GM18505 (cell line): ENCODE measurements at regions not wholly inside any gene's neighbourhood (a gene's known extent, or its start where the extent isn't known, plus 50 kb on each side); places are given as distances from the start of the nearest gene placed in this dataset.

Experiments used
- ATAC-seq: cut with Tn5 transposase; IDR thresholded peaks from one replicate; pipeline ENCODE4 v1.9.1; 2021; ENCODE audit not compliant: unreplicated experiment
- POLR2A ChIP-seq: IDR thresholded peaks from 4 replicates; pipeline ENCODE4 v1.6.1; 2011; ENCODE audit warnings: borderline replicate concordance; ENCODE audit not compliant: insufficient read depth, insufficient read length; ENCODE audit errors: extremely low read depth

DNA sequence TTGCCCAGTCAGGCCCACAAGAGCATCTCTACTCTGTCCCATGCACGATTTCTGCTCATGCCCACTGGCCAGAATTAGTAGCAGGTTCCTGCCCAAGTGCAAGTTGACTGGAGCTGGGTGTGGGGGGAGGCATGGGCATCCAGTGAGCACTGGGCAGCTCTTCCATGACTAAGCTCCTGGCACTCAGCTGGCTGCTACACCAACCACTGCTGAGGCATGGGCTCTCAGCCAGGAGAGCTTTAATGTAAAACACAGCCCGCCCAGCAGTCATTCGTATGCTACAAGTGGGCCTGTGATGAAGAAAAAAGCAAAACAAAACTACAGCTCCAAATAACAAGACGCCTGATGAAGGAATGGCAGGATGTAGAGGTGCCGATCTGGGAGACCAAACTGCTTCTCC is 335.4 kb upstream of the PFKP start:
- no peak for TF ChIP-seq POLR2A

DNA sequence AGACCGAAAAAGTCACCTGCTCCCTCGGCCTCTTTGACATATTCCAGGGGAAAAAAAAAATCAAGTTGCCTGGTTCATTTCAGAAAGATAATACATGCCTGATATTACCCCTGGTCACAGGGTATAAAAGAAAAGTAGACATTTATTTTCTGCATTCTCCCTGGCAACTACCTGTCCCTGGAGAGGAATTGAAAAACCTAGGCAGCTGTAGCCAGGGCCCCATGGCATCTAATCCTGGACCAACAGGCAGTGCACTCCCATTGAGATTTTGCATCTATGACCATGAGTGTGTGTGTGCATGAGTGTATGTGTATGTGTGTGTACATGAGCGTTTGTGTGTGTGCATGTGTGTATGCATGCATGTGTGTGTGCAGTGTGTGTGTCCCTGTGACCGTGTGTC is 338.2 kb upstream of the PFKP start:
- no peak for ATAC-seq
- TF ChIP-seq POLR2A, result no peak

More for the DNA sequence above, 335.4 kb upstream of the PFKP start:
- ATAC-seq, result no peak

DNA sequence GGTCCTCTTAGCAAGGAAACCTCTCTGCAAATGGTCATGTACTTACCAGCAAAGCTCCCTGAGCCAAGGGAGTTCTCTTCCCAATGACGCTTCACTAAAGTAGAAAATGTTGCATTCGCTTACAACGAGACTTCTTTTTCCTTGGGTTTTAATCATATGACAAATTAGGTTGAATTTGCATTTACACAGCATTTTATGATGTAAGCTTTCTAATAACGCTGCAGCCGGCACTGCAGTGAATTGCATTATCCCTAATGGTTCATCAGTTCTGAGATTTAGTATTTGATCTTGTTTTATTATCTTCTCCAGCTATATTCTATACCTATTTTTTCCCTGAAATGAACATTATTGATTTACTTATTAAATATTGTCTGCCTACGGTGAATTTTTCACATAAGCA is 339.3 kb upstream of the PFKP start:
- TF ChIP-seq POLR2A, result no peak
- no peak for ATAC-seq

DNA sequence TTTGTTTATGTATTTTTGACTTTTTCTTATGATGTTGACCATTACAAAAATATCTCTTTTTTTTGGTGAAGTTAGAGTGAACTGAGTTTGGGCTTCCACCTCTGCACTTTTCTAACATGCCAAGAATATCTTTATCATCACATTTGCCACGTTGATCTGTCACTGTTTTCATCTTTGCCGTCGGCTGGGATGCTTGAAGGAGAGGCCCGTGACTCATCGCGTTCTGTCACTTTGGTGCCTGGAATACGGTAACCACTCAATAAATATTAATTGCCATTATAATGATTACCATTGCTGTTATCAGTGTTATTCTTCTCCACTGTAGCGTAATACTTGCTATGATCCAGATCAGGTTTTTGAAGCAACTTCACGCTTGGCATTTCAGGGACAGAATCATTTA is 350.8 kb upstream of the PFKP start:
- ATAC-seq, result no peak
- TF ChIP-seq POLR2A, result no peak

DNA sequence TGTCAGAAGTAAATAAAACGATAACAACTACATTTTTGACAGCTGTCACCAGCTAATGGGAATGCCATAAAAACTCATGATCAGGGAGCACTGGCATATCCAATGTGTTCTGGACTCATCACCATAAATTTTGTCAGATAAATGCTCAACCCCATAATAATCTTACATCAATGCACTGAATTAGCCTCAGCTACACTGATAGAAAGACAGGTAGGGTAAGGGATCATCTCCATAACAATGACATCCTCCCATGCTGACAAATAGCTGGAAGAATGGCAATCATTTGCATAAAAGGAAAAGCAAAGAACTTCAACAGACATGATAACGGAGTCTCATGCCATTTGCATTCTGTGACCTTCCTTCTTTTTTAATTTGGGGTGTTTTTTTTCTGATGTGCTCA is 352.8 kb upstream of the PFKP start:
- ATAC-seq, result no peak
- TF ChIP-seq POLR2A, result no peak

DNA sequence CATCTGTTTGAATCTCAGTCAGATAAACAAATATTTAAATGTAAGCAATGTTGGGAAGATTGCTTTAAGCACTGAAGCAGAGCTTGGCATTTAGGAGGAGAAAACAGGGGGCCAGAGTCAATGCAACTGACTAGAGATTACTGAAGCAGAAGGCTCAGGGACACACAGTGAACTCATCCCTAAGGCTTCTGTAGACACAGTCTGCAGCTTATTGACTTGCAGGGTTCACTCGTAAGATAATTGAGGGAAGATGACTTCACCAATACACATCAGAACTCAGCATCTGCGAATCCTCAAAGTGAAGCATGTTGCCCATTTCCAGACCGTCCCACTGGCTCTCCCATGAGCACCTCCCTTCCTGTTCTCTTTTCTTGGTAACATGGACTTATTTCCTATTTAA is 363.4 kb upstream of the PFKP start:
- no peak for ATAC-seq
- no peak for TF ChIP-seq POLR2A

DNA sequence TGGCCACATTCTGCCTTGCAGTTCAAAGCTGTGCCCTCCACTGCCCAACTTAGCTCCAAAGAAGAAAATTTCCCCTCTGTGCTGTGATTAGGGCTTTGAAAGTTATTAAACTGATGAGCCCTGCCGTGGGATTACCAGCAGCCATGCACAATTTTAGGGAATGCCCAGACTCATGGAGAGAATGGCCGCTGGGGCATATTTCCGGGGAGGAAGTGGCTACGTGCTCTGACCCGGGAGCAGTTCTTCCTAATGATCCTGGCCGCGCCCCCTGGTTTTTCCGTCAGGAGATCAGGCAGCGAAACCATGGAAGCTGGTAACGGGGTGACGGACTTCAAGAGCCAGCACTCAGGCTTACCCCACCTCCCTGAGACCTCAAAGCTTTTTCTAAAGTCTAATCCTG is 365.5 kb upstream of the PFKP start:
- TF ChIP-seq POLR2A, result no peak
- no peak for ATAC-seq

DNA sequence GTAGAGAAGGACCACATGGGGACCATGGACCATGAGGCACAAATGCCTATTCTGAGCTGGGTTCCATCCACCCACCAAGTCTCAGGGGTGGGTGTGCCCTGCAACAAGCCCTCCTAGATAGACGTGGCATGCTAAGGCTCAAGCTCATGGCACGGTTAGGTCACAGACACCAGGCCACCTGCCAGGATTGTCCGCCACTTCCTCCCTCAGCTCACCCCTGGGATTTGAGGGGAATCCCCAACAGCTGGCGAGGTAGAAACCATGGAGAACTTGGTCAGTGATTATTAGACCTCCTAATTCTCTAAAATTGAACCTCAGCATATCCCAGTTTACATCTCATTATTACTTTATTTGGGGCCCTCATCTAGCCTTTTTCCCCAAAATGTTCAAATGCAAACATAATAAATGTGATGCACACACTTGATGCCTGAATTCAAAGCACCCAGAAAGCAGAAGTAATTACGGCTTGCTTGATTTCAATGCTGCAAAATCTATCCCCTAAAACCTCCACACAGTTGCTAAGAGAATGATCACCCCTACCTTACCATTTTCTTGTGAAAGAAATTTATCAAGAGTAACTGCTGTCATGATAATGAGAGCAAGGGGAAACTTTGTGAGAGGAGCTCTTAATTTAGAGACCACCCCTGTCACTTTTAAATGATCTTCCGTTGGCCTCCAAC is 366.6 kb upstream of the PFKP start:
- no peak for TF ChIP-seq POLR2A
- no peak for ATAC-seq

DNA sequence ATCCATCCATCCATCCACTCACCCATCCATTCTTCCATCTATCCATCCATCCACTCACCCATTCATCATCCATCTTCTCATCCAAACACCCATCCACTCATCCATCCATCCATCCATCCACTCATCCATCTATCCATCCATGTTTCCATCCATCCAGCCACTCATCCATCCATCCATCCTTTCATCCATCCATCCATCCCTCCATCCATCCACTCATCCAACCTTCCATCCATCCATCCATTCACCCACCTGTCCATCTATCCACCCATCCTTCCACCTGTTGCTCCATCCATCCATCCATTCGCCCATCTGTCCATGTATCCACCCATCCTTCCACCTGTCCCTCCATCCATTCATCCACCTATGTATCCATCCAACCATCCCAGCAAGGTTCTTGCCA is 378.4 kb upstream of the PFKP start:
- no peak for ATAC-seq
- no peak for TF ChIP-seq POLR2A

DNA sequence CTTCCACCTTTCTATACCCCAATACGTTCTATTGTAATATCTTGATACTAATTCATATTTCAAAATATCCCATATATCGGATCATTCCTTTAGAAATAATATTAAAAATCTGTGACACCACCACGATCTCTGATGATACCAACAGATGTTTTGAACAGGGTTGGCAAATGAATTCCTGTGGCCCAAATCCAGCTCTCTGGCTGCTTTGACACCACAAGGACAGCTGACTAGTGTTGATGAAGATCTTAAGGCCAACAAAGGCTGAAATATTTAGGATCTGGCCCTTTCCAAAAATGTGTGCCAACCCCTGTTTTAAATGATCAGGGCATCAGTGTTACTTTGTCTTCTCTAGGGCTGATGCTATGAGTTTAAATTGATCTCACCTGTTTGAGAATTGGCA is 380.7 kb upstream of the PFKP start:
- no peak for TF ChIP-seq POLR2A
- no peak for ATAC-seq

DNA sequence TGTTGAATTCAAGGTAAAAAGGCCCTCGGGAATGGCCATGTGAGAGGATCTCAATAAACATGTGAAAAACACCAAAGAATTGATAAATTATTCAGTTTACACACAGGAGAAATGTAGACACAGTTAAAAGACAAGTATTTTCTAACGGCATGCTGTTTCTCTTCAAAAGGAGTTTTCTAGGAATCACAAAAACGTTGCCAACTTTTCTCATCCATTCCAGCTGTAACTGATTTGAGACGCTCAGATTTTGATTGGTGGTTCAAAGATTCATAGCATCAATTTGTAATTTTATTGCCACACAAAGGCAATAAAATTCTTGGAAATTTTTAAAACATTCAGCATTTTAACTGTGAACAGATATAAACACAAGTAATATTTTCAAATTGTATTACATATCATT is 384.9 kb upstream of the PFKP start:
- no peak for ATAC-seq
- TF ChIP-seq POLR2A, result no peak

DNA sequence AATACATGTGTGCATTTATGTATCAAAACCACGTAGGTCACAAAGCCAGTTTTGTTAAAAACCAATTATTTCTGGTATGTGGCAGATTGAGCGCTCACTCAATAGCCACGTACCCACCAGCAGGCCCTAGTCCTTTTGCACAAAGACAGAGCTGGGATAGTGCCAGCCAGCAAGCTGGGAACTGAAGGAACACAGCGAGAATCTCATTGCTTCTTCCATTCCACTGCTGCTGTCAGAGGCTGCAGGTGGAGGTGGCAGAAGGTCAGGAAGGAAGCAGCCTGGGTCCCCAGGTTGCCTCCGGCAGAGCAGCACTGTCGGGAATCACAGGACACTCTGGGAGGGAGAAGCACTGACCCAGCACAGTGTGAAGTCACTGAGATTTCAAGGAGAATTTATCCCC is 385.5 kb upstream of the PFKP start:
- ATAC-seq, result no peak
- TF ChIP-seq POLR2A, result no peak

DNA sequence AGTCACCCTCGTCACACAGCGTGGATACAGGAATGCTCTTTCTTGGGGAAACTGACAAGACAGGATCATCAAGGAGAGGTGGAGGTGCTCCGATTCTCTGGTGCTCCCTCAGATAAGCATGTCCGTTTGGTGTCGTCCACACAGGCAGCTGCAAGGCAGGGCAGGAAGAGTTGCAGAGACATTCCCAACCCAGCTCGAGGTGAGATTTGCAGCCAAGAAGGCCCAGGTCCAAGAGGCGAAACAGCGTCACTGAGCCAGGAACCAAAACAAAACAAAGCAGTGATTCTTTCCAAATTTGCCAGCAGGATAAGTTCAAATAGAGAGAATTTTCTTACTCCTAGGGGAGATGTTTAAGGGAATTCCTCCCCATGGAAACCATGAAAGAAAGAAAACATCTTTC is 386.5 kb upstream of the PFKP start:
- TF ChIP-seq POLR2A, result no peak
- ATAC-seq, result no peak

DNA sequence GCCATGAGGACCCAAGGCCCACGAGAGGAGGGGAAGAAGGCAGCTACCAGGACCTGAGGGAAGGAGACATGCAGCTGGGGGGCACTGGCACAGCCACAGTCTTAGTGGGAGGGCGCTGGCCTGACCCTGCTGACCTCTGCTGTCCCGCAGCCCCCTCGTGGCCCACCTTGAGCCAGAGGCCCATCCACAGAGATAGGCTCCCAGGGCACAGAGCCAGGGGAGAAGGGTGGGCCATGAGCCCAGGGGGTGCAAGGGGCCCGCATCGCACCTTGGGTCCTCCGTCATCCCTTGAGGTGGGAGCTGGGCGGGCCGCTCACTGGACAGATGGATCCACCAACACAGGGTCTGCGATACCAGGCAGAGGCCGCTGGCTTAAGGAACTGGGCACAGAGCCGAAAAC is 387.7 kb upstream of the PFKP start:
- no peak for TF ChIP-seq POLR2A
- ATAC-seq, result no peak

DNA sequence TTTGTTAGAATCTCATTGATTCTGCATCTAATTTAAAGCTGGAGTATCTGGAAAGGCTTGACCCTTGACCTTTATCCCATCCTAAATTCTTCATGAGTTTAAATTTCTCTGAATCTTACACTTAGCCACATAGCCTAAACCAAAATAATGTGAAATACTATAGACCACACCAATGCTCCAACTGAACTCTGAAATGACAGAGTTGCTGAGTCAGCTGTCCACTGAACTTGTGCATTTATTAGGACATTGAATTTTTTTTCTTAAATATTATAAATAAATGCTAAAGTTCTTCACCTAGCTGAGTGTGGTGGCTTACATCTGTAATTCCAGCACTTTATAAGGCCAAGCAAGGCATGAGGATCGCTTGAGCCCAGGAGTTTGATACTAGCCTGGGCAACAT is 390.9 kb upstream of the PFKP start:
- ATAC-seq, result no peak

More for the DNA sequence above, 390.9 kb upstream of the PFKP start:
- no peak for TF ChIP-seq POLR2A
